GM23338 (cell line): ENCODE measurements at regions not wholly inside any gene's neighbourhood (a gene's known extent, or its start where the extent isn't known, plus 50 kb on each side); places are given as distances from the start of the nearest gene placed in this dataset.

Source experiments
- ATAC-seq: fragments of 200-7000 bp; cut with Tn5 transposase; 3 replicates; pipeline ENCODE4 v1.9.1; 2020
- DNase-seq: peaks from one replicate; pipeline ENCODE4 v3.0.0-alpha.2; 2015; ENCODE audit warnings: low spot score
- H2AFZ ChIP-seq: fragments of 200-600 bp; sonication (generic); 2 replicates; pipeline ENCODE4 v1.8.0; 2016; ENCODE audit warnings: antibody characterized with exemption, mild to moderate bottlenecking, moderate library complexity
- H3F3A ChIP-seq: fragments of 200-600 bp; sonication (generic); replicated peaks from 2 replicates; pipeline ENCODE4 v1.8.0; 2017; ENCODE audit warnings: antibody characterized with exemption, mixed run types, low read depth
- H3K27ac ChIP-seq: fragments of 200-600 bp; sonication (generic); 2 replicates; pipeline ENCODE4 v1.6.1; 2016; ENCODE audit warnings: low read depth
- H3K27me3 ChIP-seq: fragments of 200-600 bp; sonication (generic); 2 replicates; pipeline ENCODE4 v1.8.0; 2016; ENCODE audit warnings: mild to moderate bottlenecking, mixed run types, moderate library complexity; ENCODE audit not compliant: insufficient read depth
- H3K36me3 ChIP-seq: fragments of 200-600 bp; sonication (generic); 2 replicates; pipeline ENCODE4 v1.8.0; 2016; ENCODE audit warnings: mild to moderate bottlenecking; ENCODE audit not compliant: insufficient read depth
- H3K4me1 ChIP-seq: fragments of 200-600 bp; sonication (generic); 2 replicates; pipeline ENCODE4 v1.8.0; 2016; ENCODE audit warnings: mild to moderate bottlenecking, moderate library complexity; ENCODE audit not compliant: insufficient read depth
- H3K4me2 ChIP-seq: fragments of 200-600 bp; sonication (generic); 2 replicates; pipeline ENCODE4 v1.7.1; 2017; ENCODE audit warnings: mixed run types
- H3K4me3 ChIP-seq: fragments of 200-600 bp; sonication (generic); 2 replicates; pipeline ENCODE4 v1.6.1; 2016; ENCODE audit warnings: mixed run types
- H3K79me2 ChIP-seq: fragments of 200-600 bp; sonication (generic); replicated peaks from 2 replicates; pipeline ENCODE4 v1.8.0; 2017; ENCODE audit warnings: mild to moderate bottlenecking; ENCODE audit not compliant: insufficient read depth
- H3K9me2 ChIP-seq: fragments of 200-600 bp; sonication (generic); 2 replicates; pipeline ENCODE4 v1.8.0; 2017; ENCODE audit not compliant: insufficient read depth
- H4K20me1 ChIP-seq: fragments of 200-600 bp; sonication (generic); replicated peaks from 2 replicates; pipeline ENCODE4 v1.8.0; 2017; ENCODE audit warnings: mild to moderate bottlenecking; ENCODE audit not compliant: insufficient read depth
- H3K27ac Mint-ChIP-seq: 2 replicates; pipeline ENCODE4 v1.8.0; 2020; ENCODE audit warnings: inconsistent platforms, mild to moderate bottlenecking, moderate library complexity, mixed read lengths
- H3K27me3 Mint-ChIP-seq: 3 replicates; pipeline ENCODE4 v1.8.0; 2022; ENCODE audit warnings: low read depth, mild to moderate bottlenecking, moderate library complexity, mixed read lengths, inconsistent platforms; ENCODE audit not compliant: insufficient read depth, poor library complexity
- H3K36me3 Mint-ChIP-seq: 3 replicates; pipeline ENCODE4 v1.8.0; 2021; ENCODE audit warnings: low read depth, mild to moderate bottlenecking, inconsistent platforms, moderate library complexity, mixed read lengths
- H3K4me1 Mint-ChIP-seq: 3 replicates; pipeline ENCODE4 v1.8.0; 2020; ENCODE audit warnings: mild to moderate bottlenecking, inconsistent platforms, mixed read lengths
- H3K4me3 Mint-ChIP-seq: 3 replicates; pipeline ENCODE4 v1.8.0; 2021; ENCODE audit warnings: moderate library complexity, mild to moderate bottlenecking, inconsistent platforms, mixed read lengths
- H3K9me3 Mint-ChIP-seq: 3 replicates; pipeline ENCODE4 v1.8.0; 2020; ENCODE audit warnings: moderate library complexity, mild to moderate bottlenecking, inconsistent platforms, mixed read lengths
- CREB1 ChIP-seq: fragments of 250-450 bp; sonication (Bioruptor Pico); IDR thresholded peaks from 2 replicates; pipeline ENCODE4 v1.5.0; 2020; ENCODE audit warnings: low read depth, mild to moderate bottlenecking, moderate library complexity
- CTCF ChIP-seq, 2 experiments: fragments of 200-600 bp in 1 of 2; sonication (generic) in 1 of 2; conservative IDR thresholded peaks; 2 replicates each; pipeline versions ENCODE4 v1.5.1 to v1.6.1; 2016 to 2017; ENCODE audit warnings: antibody characterized with exemption in 2 of 2, low read depth in 2 of 2, mild to moderate bottlenecking in 2 of 2, moderate library complexity in 1 of 2
- ETS1 ChIP-seq: IDR thresholded peaks from 2 replicates; pipeline ENCODE4 v1.6.1; 2016; ENCODE audit warnings: antibody characterized with exemption
- EZH2 ChIP-seq: fragments of 200-600 bp; sonication (generic); IDR thresholded peaks from one replicate; pipeline ENCODE4 v1.8.0; 2017; ENCODE audit warnings: antibody characterized with exemption, mild to moderate bottlenecking, low read depth; ENCODE audit not compliant: unreplicated experiment
- JUNB ChIP-seq: IDR thresholded peaks from one replicate; pipeline ENCODE4 v1.6.1; 2016; ENCODE audit warnings: antibody characterized with exemption; ENCODE audit not compliant: unreplicated experiment
- NANOG ChIP-seq: IDR thresholded peaks from 2 replicates; pipeline ENCODE4 v1.6.1; 2016; ENCODE audit warnings: antibody characterized with exemption, borderline replicate concordance
- POLR2AphosphoS5 ChIP-seq: IDR thresholded peaks from 2 replicates; pipeline ENCODE4 v1.6.1; 2016; ENCODE audit warnings: antibody characterized with exemption, low read depth
- REST ChIP-seq: IDR thresholded peaks from one replicate; pipeline ENCODE4 v1.6.1; 2018; ENCODE audit warnings: antibody characterized with exemption; ENCODE audit not compliant: unreplicated experiment
- STAT1 ChIP-seq: IDR thresholded peaks from one replicate; pipeline ENCODE4 v1.6.1; 2016; ENCODE audit warnings: antibody characterized with exemption; ENCODE audit not compliant: unreplicated experiment
- ZNF114 ChIP-seq: fragments of 250-450 bp; sonication (Bioruptor Pico); IDR thresholded peaks from 2 replicates; pipeline ENCODE4 v1.5.0; 2020; ENCODE audit warnings: mild to moderate bottlenecking, moderate library complexity
- ZNF331 ChIP-seq: fragments of 250-450 bp; sonication (Bioruptor Pico); IDR thresholded peaks from 2 replicates; pipeline ENCODE4 v1.5.0; 2020; ENCODE audit warnings: low read depth, mild to moderate bottlenecking, moderate library complexity

GRCh38 chr3:22475665-22476240 is 724.7 kb upstream of the ZNF385D start (continued):
- TF ChIP-seq REST (no peak), NANOG (no peak), EZH2 (no peak), ZNF331 (CRISPR knock-in tag) (no peak), JUNB (no peak), POLR2AphosphoS5 (no peak), CREB1 (no peak)

- H3K36me3 Mint-ChIP-seq, result no peaks in the 10 kb centered on the region
- Histone ChIP-seq H3K4me1 (no peaks in the 10 kb centered on the region), H3K27me3 (no peaks in the 10 kb centered on the region), H3K4me2 (no peak overlapping the region), H3K27ac (no peak overlapping the region), H3K79me2 (no peaks in the 10 kb centered on the region), H3K4me3 (no peak overlapping the region), H3F3A (no peaks in the 10 kb centered on the region), H3K36me3 (no peaks in the 10 kb centered on the region), H2AFZ (no peak overlapping the region), H3K9me2 (0 out of 2 replicates have a peak, but pooled peaks cover 3% of the 10 kb centered on the region), H4K20me1 (no peaks in the 10 kb centered on the region)
- no peak overlapping the region; the same call in 1 of the 2 replicates for H3K27ac Mint-ChIP-seq
- TF ChIP-seq ZNF331 (CRISPR knock-in tag) (no peak), CREB1 (no peak), CTCF (conservative IDR thresholded peaks at IDR 0.05; ENCODE audit: low read depth in 2 of 2) (no peak), STAT1 (no peak), NANOG (no peak), REST (no peak), EZH2 (no peak), JUNB (no peak), ZNF114 (no peak), ETS1 (no peak)
- ATAC-seq (no peak), DNase-seq (no peak)
- H3K4me3 Mint-ChIP-seq, result no peak overlapping the region
- H3K9me3 Mint-ChIP-seq, result no peaks in the 10 kb centered on the region
- no peaks in the 10 kb centered on the region for H3K4me1 Mint-ChIP-seq
- peaks cover 2% of the 10 kb centered on the region for H3K27me3 Mint-ChIP-seq
Observed at GRCh38 chr3:22476976-22477375, 726.0 kb upstream of the ZNF385D start.
